Thyroid gland (tissue), 4 donors: ENCODE measurements at regions not wholly inside any gene's neighbourhood (a gene's known extent, or its start where the extent isn't known, plus 50 kb on each side); places are given as distances from the start of the nearest gene placed in this dataset.
A peak's percentile ranks its signal among the peaks of the same experiment; 100 is the strongest.

Experiments
- DNase-seq, 2 donors: peaks; one replicate each; pipeline ENCODE4 v3.0.0-alpha.2; 2019
- H3K27ac ChIP-seq, 3 donors: fragments of 200-600 bp; sonication (generic); 1 replicate in 2 of 3; 2 replicates in 1 of 3; pipeline ENCODE4 v1.5.1; 2016 to 2019; ENCODE audit warnings: mild to moderate bottlenecking in 1 of 3, moderate library complexity in 1 of 3
- H3K27me3 ChIP-seq: fragments of 200-600 bp; sonication (generic); one replicate; pipeline ENCODE4 v1.5.1; 2019
- H3K36me3 ChIP-seq, 2 donors: fragments of 200-600 bp; sonication (generic); one replicate each; pipeline ENCODE4 v1.5.1; 2016 to 2019
- H3K4me1 ChIP-seq, 2 donors: fragments of 200-600 bp; sonication (generic); one replicate each; pipeline ENCODE4 v1.5.1; 2017 to 2019
- H3K4me3 ChIP-seq, 3 donors: fragments of 200-600 bp; sonication (generic); replicated peaks in 1 of 3; 1 replicate in 2 of 3; 2 replicates in 1 of 3; pipeline ENCODE4 v1.5.1; 2016; ENCODE audit warnings: mild to moderate bottlenecking in 1 of 3
- H3K9me3 ChIP-seq: fragments of 200-600 bp; sonication (generic); one replicate; pipeline ENCODE4 v1.5.1; 2017
- CTCF ChIP-seq, 6 experiments: fragments of 200-600 bp in 3 of 6; fragments of 450-650 bp in 3 of 6; sonication (generic) in 3 of 6; IDR thresholded peaks; one replicate each; pipeline ENCODE4 v1.5.1; 2016 to 2019; ENCODE audit warnings: antibody characterized with exemption in 6 of 6, mild to moderate bottlenecking in 2 of 6, inconsistent platforms in 1 of 6, moderate library complexity in 1 of 6
- POLR2A ChIP-seq, 2 donors: fragments of 450-650 bp; IDR thresholded peaks; one replicate each; pipeline ENCODE4 v1.6.1; 2017; ENCODE audit warnings: antibody characterized with exemption in 2 of 2, mild to moderate bottlenecking in 2 of 2, moderate library complexity in 1 of 2
- WGBS, 2 donors: methylation state at CpG; one replicate each; pipeline ENCODE4 v1.1.5; 2017; 5-methylcytosine and 5-hydroxymethylcytosine counted together
- intact Hi-C: fragments of 100-400 bp; cut with DNase I; formaldehyde crosslinking; loops from one replicate; pipeline ENCODE4 v1.15.1; 2023

- Histone ChIP-seq H3K4me3 (no peak overlapping the region), H3K9me3 (no peaks in the 10 kb centered on the region), H3K36me3 (no peaks in the 10 kb centered on the region), H3K4me1 (no peaks in the 10 kb centered on the region), H3K27ac (no peak overlapping the region), H3K27me3 (no peaks in the 10 kb centered on the region)
- DNase-seq: no peak
- TF ChIP-seq POLR2A (IDR thresholded peaks at IDR 0.05) (no peak), CTCF (IDR thresholded peaks at IDR 0.05) (no peak)
- 71 to 82% methylated on average over 7 of the region's 7 CpGs for WGBS, 2 donors
- intact Hi-C loops: no loop called here
Observed at GRCh38 chr4:11768251-11768972, 339.7 kb upstream of the HS3ST1 start.

- no peak for DNase-seq
- Histone ChIP-seq H3K9me3 (no peaks in the 10 kb centered on the region), H3K36me3 (no peaks in the 10 kb centered on the region), H3K4me1 (no peaks in the 10 kb centered on the region), H3K27me3 (no peaks in the 10 kb centered on the region), H3K4me3 (no peak overlapping the region), H3K27ac (no peak overlapping the region)
- no peak for TF ChIP-seq POLR2A (IDR thresholded peaks at IDR 0.05)
- peak in 4 of 6 experiments; percentile 14 to 54 (median 30) for TF ChIP-seq CTCF (IDR thresholded peaks at IDR 0.05)
- intact Hi-C loops: no loop called here
- WGBS, 2 donors: 31 to 32% methylated on average over 4 of the region's 4 CpGs
Observed at GRCh38 chr4:11765849-11766453, 337.3 kb upstream of the HS3ST1 start.

- no peaks in the 10 kb centered on the region for H3K4me1 ChIP-seq
- H3K36me3 ChIP-seq: no peaks in the 10 kb centered on the region
- intact Hi-C loops: no loop called here
- peak overlapping the region in 1 of 3 donors; percentile 17 for H3K27ac ChIP-seq
- H3K27me3 ChIP-seq: no peaks in the 10 kb centered on the region
- H3K4me3 ChIP-seq: no peak overlapping the region
- 40 to 46% methylated on average over 7 of the region's 7 CpGs for WGBS, 2 donors
- H3K9me3 ChIP-seq: no peaks in the 10 kb centered on the region
- no peak for DNase-seq
- TF ChIP-seq CTCF (IDR thresholded peaks at IDR 0.05) (no peak), POLR2A (IDR thresholded peaks at IDR 0.05) (no peak)
Observed at GRCh38 chr4:11748164-11748872, 319.6 kb upstream of the HS3ST1 start.

GRCh38 chr4:11746734-11747133, 318.0 kb upstream of the HS3ST1 start:
- Histone ChIP-seq H3K4me1 (no peaks in the 10 kb centered on the region), H3K4me3 (no peak overlapping the region), H3K9me3 (no peaks in the 10 kb centered on the region), H3K27me3 (no peaks in the 10 kb centered on the region), H3K27ac (no peak overlapping the region), H3K36me3 (no peaks in the 10 kb centered on the region)
- TF ChIP-seq POLR2A (IDR thresholded peaks at IDR 0.05): no peak
- no peak for TF ChIP-seq CTCF (IDR thresholded peaks at IDR 0.05)
- WGBS, 2 donors: 66 to 83% methylated on average over 4 of the region's 4 CpGs
- no peak for DNase-seq
- intact Hi-C loops: no loop called here

GRCh38 chr4:11743976-11744375, 315.3 kb upstream of the HS3ST1 start:
- Histone ChIP-seq H3K27ac (no peak overlapping the region), H3K4me1 (no peaks in the 10 kb centered on the region), H3K9me3 (no peaks in the 10 kb centered on the region), H3K4me3 (no peak overlapping the region), H3K36me3 (no peaks in the 10 kb centered on the region), H3K27me3 (no peaks in the 10 kb centered on the region)
- intact Hi-C loops: no loop called here
- DNase-seq: no peak
- 74 to 79% methylated on average over 1 of the region's 1 CpG for WGBS, 2 donors
- TF ChIP-seq POLR2A (IDR thresholded peaks at IDR 0.05) (no peak), CTCF (IDR thresholded peaks at IDR 0.05) (no peak)
